K562 (cell line): ENCODE measurements at regions not wholly inside any gene's neighbourhood (a gene's known extent, or its start where the extent isn't known, plus 50 kb on each side); places are given as distances from the start of the nearest gene placed in this dataset.

ENCODE experiments used
- ATAC-seq: fragments of 200-7000 bp; cut with Tn5 transposase; 3 replicates; pipeline ENCODE4 v1.9.1; 2020; ENCODE audit warnings: moderate library complexity
- BruUV-seq: library from RNA; stranded (reverse); fragments of 400-500 nt; replicated peaks from 2 replicates; lab custom pipeline; 2021; lab: Mats Ljungman, UMichigan
- CTCF ChIA-PET: fragments of 300-600 bp; formaldehyde crosslinking; extraction: SDS; loops from one replicate; lab custom pipeline; 2021; ENCODE audit warnings: low intra/inter-chr PET ratio; lab: Yijun Ruan, JAX
- POLR2A ChIA-PET: fragments of 300-600, 350-650 bp; sonication (Branson Sonifier 250); formaldehyde crosslinking; extraction: SDS; loops from one replicate; lab custom pipeline; 2021; ENCODE audit warnings: antibody characterized with exemption, inconsistent platforms; lab: Yijun Ruan, JAX
- DNase-seq, 4 experiments: peaks; one replicate each; pipeline versions ENCODE4 v3.0.0 to v3.0.0-alpha.2; 2011 to 2018; ENCODE audit warnings: low spot score in 3 of 4, mixed read lengths in 3 of 4; ENCODE audit errors: extremely low read depth in 1 of 4
- FAIRE-seq: peaks from 2 replicates; lab custom pipeline; 2011; peaks lifted over from hg19 to GRCh38; lab: Jason Lieb, UNC
- H2AFZ ChIP-seq: 2 replicates; pipeline ENCODE4 v1.6.0; 2011; ENCODE audit warnings: low read depth, low read length, control low read depth, inconsistent platforms
- H3K27ac ChIP-seq: fragments of 200-600 bp; 3 replicates; pipeline ENCODE4 v1.8.0; 2011; ENCODE audit warnings: low read depth, mild to moderate bottlenecking, control low read depth, inconsistent platforms, low read length, moderate library complexity, mixed read lengths; ENCODE audit errors: extremely low read depth
- H3K27me3 ChIP-seq, 2 experiments: fragments of 300-600 bp in 1 of 2; 2 replicates in 1 of 2; 3 replicates in 1 of 2; pipeline versions ENCODE4 v1.6.0 to v1.8.0; 2011; ENCODE audit warnings: inconsistent platforms in 2 of 2, low read length in 2 of 2, mild to moderate bottlenecking in 1 of 2, mixed read lengths in 1 of 2, moderate library complexity in 1 of 2; ENCODE audit not compliant: control insufficient read depth in 2 of 2, insufficient read depth in 2 of 2
- H3K36me3 ChIP-seq: fragments of 300-600 bp; 3 replicates; pipeline ENCODE4 v1.8.0; 2011; ENCODE audit warnings: mild to moderate bottlenecking, low read length, inconsistent platforms; ENCODE audit not compliant: control insufficient read depth, insufficient read depth
- H3K4me1 ChIP-seq, 2 experiments: fragments of 200-600 bp in 1 of 2; replicated peaks in 1 of 2; 2 replicates in 1 of 2; 3 replicates in 1 of 2; pipeline versions ENCODE4 v1.5.1 to v1.8.0; 2011; ENCODE audit warnings: inconsistent platforms in 2 of 2, low read length in 2 of 2, mild to moderate bottlenecking in 1 of 2, mixed read lengths in 1 of 2, moderate library complexity in 1 of 2; ENCODE audit not compliant: control insufficient read depth in 2 of 2, insufficient read depth in 2 of 2
- H3K4me2 ChIP-seq: 2 replicates; pipeline ENCODE4 v1.6.1; 2011; ENCODE audit warnings: low read length, control low read depth, inconsistent platforms, mixed read lengths; ENCODE audit not compliant: insufficient read depth
- H3K4me3 ChIP-seq: fragments of 200-600 bp; sonication (generic), shearing (Covaris generic); 2 replicates; pipeline ENCODE4 v1.5.1; 2016; ENCODE audit warnings: control low read depth, inconsistent platforms
- H3K79me2 ChIP-seq: fragments of 200-600 bp; 3 replicates; pipeline ENCODE4 v1.8.0; 2011; ENCODE audit warnings: low read length, inconsistent platforms; ENCODE audit not compliant: control insufficient read depth, insufficient read depth
- H3K9ac ChIP-seq, 2 experiments: 2 replicates each; pipeline versions ENCODE4 v1.6.0 to v1.6.1; 2011; ENCODE audit warnings: low read depth in 2 of 2, low read length in 2 of 2, control low read depth in 1 of 2, inconsistent platforms in 1 of 2, mild to moderate bottlenecking in 1 of 2, mixed read lengths in 1 of 2; ENCODE audit not compliant: insufficient read depth in 1 of 2
- H3K9me1 ChIP-seq: one replicate; pipeline ENCODE4 v1.6.0; 2011; ENCODE audit warnings: inconsistent platforms, mild to moderate bottlenecking, low read length, moderate library complexity; ENCODE audit not compliant: control insufficient read depth, insufficient read depth
- H3K9me3 ChIP-seq: replicated peaks from 2 replicates; pipeline ENCODE4 v1.5.1; 2011; ENCODE audit warnings: low read depth, low read length, inconsistent platforms; ENCODE audit not compliant: control insufficient read depth, insufficient read depth
- H4K20me1 ChIP-seq: replicated peaks from 2 replicates; pipeline ENCODE4 v1.6.1; 2011; ENCODE audit warnings: low read length, inconsistent platforms, mixed read lengths; ENCODE audit not compliant: control insufficient read depth, insufficient read depth
- CREM ChIP-seq: IDR thresholded peaks from 2 replicates; pipeline ENCODE4 v1.6.1; 2014; ENCODE audit warnings: antibody characterized with exemption, low read depth
- DIDO1 ChIP-seq: fragments of 450-650 bp; IDR thresholded peaks from 2 replicates; pipeline ENCODE4 v1.6.1; 2016; ENCODE audit warnings: low read depth, missing biosample characterization, missing genetic modification characterization
- MAFF ChIP-seq: IDR thresholded peaks from 2 replicates; pipeline ENCODE4 v1.6.1; 2012; ENCODE audit warnings: low read length, improper control_type of control experiment
- MAFK ChIP-seq: IDR thresholded peaks from 2 replicates; pipeline ENCODE4 v1.6.1; 2011; ENCODE audit warnings: low read length, improper control_type of control experiment
- NONO ChIP-seq, 2 experiments: fragments of 200-400 bp in 1 of 2; fragments of 450-650 bp in 1 of 2; formaldehyde crosslinking in 1 of 2; IDR thresholded peaks; 2 replicates each; pipeline ENCODE4 v1.6.1; 2017; ENCODE audit warnings: low read depth in 2 of 2, mild to moderate bottlenecking in 2 of 2, moderate library complexity in 2 of 2, low read length in 1 of 2
- ZNF12 ChIP-seq: sonication (generic); formaldehyde crosslinking; IDR thresholded peaks from 2 replicates; pipeline ENCODE4 v1.4.0; 2020; ENCODE audit warnings: mild to moderate bottlenecking, missing genetic modification reagents
- ZNF316 ChIP-seq: fragments of 450-650 bp; IDR thresholded peaks from 2 replicates; pipeline ENCODE4 v1.6.1; 2016
- WGBS: fragments of 100-300 bp; shearing (Covaris generic); methylation state at CpG from one replicate; pipeline ENCODE4 v1.1.6; 2016; ENCODE audit warnings: low coverage, mixed read lengths; ENCODE audit not compliant: insufficient coverage; ENCODE audit errors: missing lambda C conversion rate; 5-methylcytosine and 5-hydroxymethylcytosine counted together
- in situ Hi-C: fragments of 300-500 bp; cut with MboI; formaldehyde crosslinking; loops from 4 replicates; pipeline ENCODE4 v1.15.0; 2018; ENCODE audit warnings: inconsistent platforms, mixed read lengths
- intact Hi-C: fragments of 100-400 bp; cut with micrococcal nuclease; formaldehyde crosslinking; loops from 2 replicates; pipeline ENCODE4 v1.14.2; 2022

- ChIA-PET POLR2A (no interaction called here), CTCF (no interaction called here)
- 0% methylated on average over 1 of the region's 1 CpG for WGBS
- no peak overlapping the region for H3K4me3 ChIP-seq
- H3K4me2 ChIP-seq = no peak overlapping the region
- no peaks in the 10 kb centered on the region for H3K36me3 ChIP-seq
- no peak for DNase-seq
- no peaks in the 10 kb centered on the region for H3K27me3 ChIP-seq
- intact Hi-C loops = no loop called here
- H4K20me1 ChIP-seq = no peaks in the 10 kb centered on the region
- no peak for ATAC-seq
- H3K4me1 ChIP-seq = no peaks in the 10 kb centered on the region
- BruUV-seq = no TSS peak
- no peaks in the 10 kb centered on the region for H3K9me1 ChIP-seq
- no peaks in the 10 kb centered on the region for H3K9me3 ChIP-seq
- no peak overlapping the region for H3K27ac ChIP-seq
- no peak overlapping the region for H3K9ac ChIP-seq
- no peaks in the 10 kb centered on the region for H3K79me2 ChIP-seq
- no peak overlapping the region for H2AFZ ChIP-seq
- TF ChIP-seq CREM (no peak), NONO (IDR thresholded peaks at IDR 0.05; ENCODE audit: low read depth in 2 of 2, low read length in 1 of 2) (no peak), MAFF (peak; percentile 20; the same call in 1 of the 2 replicates), ZNF316 (peak; percentile 40; the same call in 1 of the 2 replicates), ZNF12 (CRISPR knock-in tag) (no peak), MAFK (peak; percentile 37; the same call in 1 of the 2 replicates)
- TF ChIP-seq, all 486 proteins: peak for 3
- in situ Hi-C loops = no loop called here
- FAIRE-seq = no peak
Observed at GRCh38 chr4:163017135-163017534, 149.6 kb downstream of the NAF1 start.

- H2AFZ ChIP-seq = no peak overlapping the region
- CTCF ChIA-PET = interaction anchor here (0.6 kb wide), 1 partner anchor 535 kb away, joined by 3 read pairs; no protein-coding TSS in a partner anchor
- no peaks in the 10 kb centered on the region for H4K20me1 ChIP-seq
- 0% methylated on average over 4 of the region's 4 CpGs for WGBS
- no peak overlapping the region for H3K27ac ChIP-seq
- ATAC-seq (no peak), FAIRE-seq (no peak), DNase-seq (no peak)
- TF ChIP-seq DIDO1 (tag) = no peak
- H3K9me1 ChIP-seq = no peaks in the 10 kb centered on the region
- POLR2A ChIA-PET = no interaction called here
- H3K4me2 ChIP-seq = no peak overlapping the region
- intact Hi-C loops (no loop called here), in situ Hi-C loops (no loop called here)
- H3K27me3 ChIP-seq = no peaks in the 10 kb centered on the region
- H3K9me3 ChIP-seq = no peaks in the 10 kb centered on the region
- no peak overlapping the region for H3K4me3 ChIP-seq
- BruUV-seq = no TSS peak
- no peaks in the 10 kb centered on the region for H3K79me2 ChIP-seq
- no peaks in the 10 kb centered on the region for H3K4me1 ChIP-seq
- H3K9ac ChIP-seq = no peak overlapping the region
- H3K36me3 ChIP-seq = no peaks in the 10 kb centered on the region
Observed at GRCh38 chr4:163012816-163013215, 153.9 kb downstream of the NAF1 start.
